SK-N-SH (cell line): ENCODE measurements at regions not wholly inside any gene's neighbourhood (a gene's known extent, or its start where the extent isn't known, plus 50 kb on each side); places are given as distances from the start of the nearest gene placed in this dataset.
A peak's percentile ranks its signal among the peaks of the same experiment; 100 is the strongest.

ENCODE experiments used
- CTCF ChIA-PET: fragments of 300-600, 350-600 bp; formaldehyde crosslinking; extraction: SDS; loops from one replicate; lab custom pipeline; 2021; lab: Yijun Ruan, JAX
- POLR2A ChIA-PET: fragments of 350-600 bp; sonication (Branson Sonifier 250); formaldehyde crosslinking; extraction: SDS; loops from one replicate; lab custom pipeline; 2020; ENCODE audit warnings: antibody characterized with exemption, inconsistent platforms; lab: Yijun Ruan, JAX
- DNase-seq: peaks from one replicate; pipeline ENCODE4 v3.0.0; 2012
- H2AFZ ChIP-seq: fragments of 200-600 bp; sonication (generic); 2 replicates; pipeline ENCODE4 v1.8.1; 2016; ENCODE audit warnings: antibody characterized with exemption, mild to moderate bottlenecking, low read depth
- H3F3A ChIP-seq: fragments of 200-600 bp; sonication (generic); replicated peaks from 2 replicates; pipeline ENCODE3; 2016; ENCODE audit warnings: antibody characterized with exemption, mild to moderate bottlenecking; ENCODE audit not compliant: insufficient read depth
- H3K27ac ChIP-seq, 2 experiments: fragments of 200-500 bp in 1 of 2; fragments of 200-600 bp in 1 of 2; sonication (Bioruptor generic) in 1 of 2; sonication (generic), shearing (Covaris generic) in 1 of 2; 2 replicates each; pipeline versions ENCODE4 v1.5.1 to v1.6.1; 2014 to 2016; ENCODE audit warnings: low read depth in 2 of 2, inconsistent platforms in 1 of 2, low read length in 1 of 2, mild to moderate bottlenecking in 1 of 2, mixed read lengths in 1 of 2
- H3K27me3 ChIP-seq: fragments of 200-600 bp; sonication (generic), shearing (Covaris generic); 2 replicates; pipeline ENCODE4 v1.6.1; 2016; ENCODE audit warnings: mixed run types; ENCODE audit not compliant: insufficient read depth
- H3K36me3 ChIP-seq, 2 experiments: fragments of 200-500 bp in 1 of 2; fragments of 200-600 bp in 1 of 2; sonication (Bioruptor generic) in 1 of 2; sonication (generic) in 1 of 2; replicated peaks in 1 of 2; 2 replicates each; pipeline versions ENCODE3 to v1.5.1; 2014 to 2016; ENCODE audit warnings: low read length in 1 of 2, mild to moderate bottlenecking in 1 of 2; ENCODE audit not compliant: insufficient read depth in 2 of 2, control insufficient read depth in 1 of 2
- H3K4me1 ChIP-seq, 2 experiments: fragments of 200-500 bp in 1 of 2; fragments of 200-600 bp in 1 of 2; sonication (Bioruptor generic) in 1 of 2; sonication (generic), shearing (Covaris generic) in 1 of 2; 2 replicates each; pipeline versions ENCODE4 v1.5.1 to v1.6.1; 2014 to 2016; ENCODE audit warnings: low read depth in 1 of 2, low read length in 1 of 2, mixed run types in 1 of 2; ENCODE audit not compliant: insufficient read depth in 2 of 2, control insufficient read depth in 1 of 2
- H3K4me2 ChIP-seq: fragments of 200-600 bp; sonication (generic), shearing (Covaris generic); 2 replicates; pipeline ENCODE4 v1.6.1; 2017; ENCODE audit warnings: mixed run types
- H3K4me3 ChIP-seq, 2 experiments: fragments of 200-500 bp in 1 of 2; fragments of 200-600 bp in 1 of 2; sonication (Bioruptor generic) in 1 of 2; sonication (generic), shearing (Covaris generic) in 1 of 2; 2 replicates each; pipeline versions ENCODE4 v1.5.1 to v1.8.1; 2014 to 2016; ENCODE audit warnings: low read depth in 2 of 2, inconsistent platforms in 1 of 2, low read length in 1 of 2, mild to moderate bottlenecking in 1 of 2, mixed read lengths in 1 of 2, moderate library complexity in 1 of 2
- H3K79me2 ChIP-seq: fragments of 200-600 bp; sonication (generic); 2 replicates; pipeline ENCODE4 v1.8.1; 2017; ENCODE audit warnings: mild to moderate bottlenecking; ENCODE audit not compliant: insufficient read depth
- H3K9ac ChIP-seq: fragments of 200-600 bp; sonication (generic); 2 replicates; pipeline ENCODE4 v1.6.1; 2017; ENCODE audit warnings: mixed run types
- H3K9me2 ChIP-seq: fragments of 200-600 bp; sonication (generic); 2 replicates; pipeline ENCODE4 v1.6.1; 2017; ENCODE audit warnings: mixed run types
- H3K9me3 ChIP-seq: fragments of 200-600 bp; sonication (generic); 2 replicates; pipeline ENCODE4 v1.6.1; 2017; ENCODE audit warnings: mixed run types, mild to moderate bottlenecking, moderate library complexity
- H4K20me1 ChIP-seq: fragments of 200-600 bp; sonication (generic); 2 replicates; pipeline ENCODE4 v1.6.1; 2017; ENCODE audit warnings: mild to moderate bottlenecking, mixed run types; ENCODE audit not compliant: insufficient read depth
- FOSL2 ChIP-seq: IDR thresholded peaks from 2 replicates; pipeline ENCODE4 v1.4.0; 2012; ENCODE audit warnings: low read depth, mild to moderate bottlenecking, moderate library complexity, borderline replicate concordance
- FOXJ3 ChIP-seq: sonication (generic); formaldehyde crosslinking; IDR thresholded peaks from 2 replicates; pipeline ENCODE4 v1.5.1; 2020; ENCODE audit warnings: mild to moderate bottlenecking, missing genetic modification reagents
- GABPA ChIP-seq: IDR thresholded peaks from 2 replicates; pipeline ENCODE4 v1.4.0; 2012; ENCODE audit warnings: low read depth, mild to moderate bottlenecking
- RAD21 ChIP-seq: IDR thresholded peaks from 2 replicates; pipeline ENCODE4 v1.6.1; 2012; ENCODE audit warnings: mild to moderate bottlenecking, low read length
- RCOR1 ChIP-seq: fragments of 150-350 bp; IDR thresholded peaks from 2 replicates; pipeline ENCODE4 v1.6.1; 2017; ENCODE audit warnings: antibody characterized with exemption, low read length
- SMC3 ChIP-seq: IDR thresholded peaks from 2 replicates; pipeline ENCODE4 v1.6.1; 2012; ENCODE audit warnings: low read depth, low read length, improper control_type of control experiment
- TAF1 ChIP-seq: IDR thresholded peaks from 2 replicates; pipeline ENCODE4 v1.6.1; 2012; ENCODE audit warnings: low read depth, mild to moderate bottlenecking, low read length, moderate library complexity, borderline replicate concordance
- WGBS: methylation state at CpG from one replicate; pipeline ENCODE4 v1.1.6; 2017; ENCODE audit warnings: low lambda C conversion rate; 5-methylcytosine and 5-hydroxymethylcytosine counted together
- TF ChIP-seq, protein P1 (sequence below): IDR thresholded peaks from 2 replicates; pipeline ENCODE4 v1.4.0; 2012; ENCODE audit warnings: low read depth, borderline replicate concordance
- TF ChIP-seq, protein P2 (sequence below): fragments of 150-350 bp; IDR thresholded peaks from 2 replicates; pipeline ENCODE4 v1.6.1; 2016; ENCODE audit warnings: mild to moderate bottlenecking, low read depth, low read length
- TF ChIP-seq, protein P3 (sequence below): IDR thresholded peaks from 2 replicates; pipeline ENCODE4 v1.4.0; 2012; ENCODE audit warnings: low read depth, borderline replicate concordance

DNA sequence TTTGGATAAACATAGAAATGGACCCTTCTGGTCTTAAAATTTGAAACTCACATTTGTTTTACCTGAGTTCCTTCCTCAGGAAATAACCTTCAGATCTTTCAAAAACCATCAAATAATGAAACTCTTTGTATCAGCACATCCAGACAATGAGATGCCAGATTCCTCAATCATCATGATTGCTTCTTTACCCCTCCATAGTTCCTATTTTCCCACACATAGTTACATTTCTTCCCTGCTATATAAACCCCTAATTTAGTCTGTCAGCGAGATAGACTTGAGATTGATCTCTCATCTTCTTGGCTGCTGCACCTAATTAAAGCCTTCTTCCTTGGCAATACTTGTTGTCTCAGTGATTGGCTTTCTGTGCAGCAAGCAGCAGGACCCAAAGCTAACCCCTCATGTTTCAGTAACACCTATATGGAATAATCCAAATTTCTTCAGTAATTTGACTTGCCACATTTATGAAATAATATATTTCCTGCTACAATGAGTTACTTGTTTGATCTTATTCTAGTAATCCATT, 83.9 kb upstream of the BANK1 start:
- Histone ChIP-seq H3K9me2 (no peaks in the 10 kb centered on the region), H3K27ac (no peak overlapping the region), H3K9me3 (peaks cover 8% of the 10 kb centered on the region; the same call in 1 of the 2 replicates), H3K27me3 (no peaks in the 10 kb centered on the region), H3K4me2 (no peak overlapping the region), H3K4me1 (peaks cover 0 to 5% of the 10 kb centered on the region in 2 experiments; a peak in 2 of 4 replicates), H4K20me1 (no peaks in the 10 kb centered on the region), H3K36me3 (no peaks in the 10 kb centered on the region), H3K4me3 (no peak overlapping the region), H3K79me2 (no peaks in the 10 kb centered on the region), H2AFZ (no peak overlapping the region), H3K9ac (no peak overlapping the region), H3F3A (no peaks in the 10 kb centered on the region)
- CTCF ChIA-PET: interaction anchor here (1.0 to 1.7 kb wide), 2 partner anchors 24 to 537 kb away, joined by 3 read pairs; no protein-coding TSS in a partner anchor
- no peak for DNase-seq
- POLR2A ChIA-PET: no interaction called here
- 78% methylated on average over 1 of the region's 1 CpG for WGBS
- TF ChIP-seq RAD21 (no peak), SMC3 (no peak), GABPA (no peak), RCOR1 (no peak)
- TF ChIP-seq, protein P1, sequence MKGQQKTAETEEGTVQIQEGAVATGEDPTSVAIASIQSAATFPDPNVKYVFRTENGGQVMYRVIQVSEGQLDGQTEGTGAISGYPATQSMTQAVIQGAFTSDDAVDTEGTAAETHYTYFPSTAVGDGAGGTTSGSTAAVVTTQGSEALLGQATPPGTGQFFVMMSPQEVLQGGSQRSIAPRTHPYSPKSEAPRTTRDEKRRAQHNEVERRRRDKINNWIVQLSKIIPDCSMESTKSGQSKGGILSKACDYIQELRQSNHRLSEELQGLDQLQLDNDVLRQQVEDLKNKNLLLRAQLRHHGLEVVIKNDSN: no peak
- TF ChIP-seq, protein P2, sequence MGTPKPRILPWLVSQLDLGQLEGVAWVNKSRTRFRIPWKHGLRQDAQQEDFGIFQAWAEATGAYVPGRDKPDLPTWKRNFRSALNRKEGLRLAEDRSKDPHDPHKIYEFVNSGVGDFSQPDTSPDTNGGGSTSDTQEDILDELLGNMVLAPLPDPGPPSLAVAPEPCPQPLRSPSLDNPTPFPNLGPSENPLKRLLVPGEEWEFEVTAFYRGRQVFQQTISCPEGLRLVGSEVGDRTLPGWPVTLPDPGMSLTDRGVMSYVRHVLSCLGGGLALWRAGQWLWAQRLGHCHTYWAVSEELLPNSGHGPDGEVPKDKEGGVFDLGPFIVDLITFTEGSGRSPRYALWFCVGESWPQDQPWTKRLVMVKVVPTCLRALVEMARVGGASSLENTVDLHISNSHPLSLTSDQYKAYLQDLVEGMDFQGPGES: no peak

DNA sequence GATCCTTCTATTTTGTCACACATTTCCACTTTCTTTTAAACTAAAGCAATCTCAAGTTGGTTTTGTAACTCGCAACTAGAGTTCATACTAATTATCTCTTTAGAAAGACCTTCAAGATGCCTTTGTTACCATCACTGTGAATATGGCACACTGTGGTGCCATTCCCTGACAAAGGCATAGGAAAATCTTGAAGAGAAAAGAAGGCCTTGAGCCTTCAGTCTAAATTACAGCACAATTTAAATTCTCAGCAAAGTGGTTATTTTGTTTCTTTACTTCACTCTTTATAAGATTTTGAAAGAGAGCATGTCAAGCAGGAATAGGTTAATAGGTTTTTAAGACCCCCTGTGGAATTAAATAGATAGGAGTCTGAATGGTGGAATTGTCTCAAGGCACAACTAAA, 89.0 kb upstream of the BANK1 start:
- TF ChIP-seq TAF1: no peak
- no peak for TF ChIP-seq FOXJ3 (CRISPR knock-in tag)
- TF ChIP-seq, protein P3, sequence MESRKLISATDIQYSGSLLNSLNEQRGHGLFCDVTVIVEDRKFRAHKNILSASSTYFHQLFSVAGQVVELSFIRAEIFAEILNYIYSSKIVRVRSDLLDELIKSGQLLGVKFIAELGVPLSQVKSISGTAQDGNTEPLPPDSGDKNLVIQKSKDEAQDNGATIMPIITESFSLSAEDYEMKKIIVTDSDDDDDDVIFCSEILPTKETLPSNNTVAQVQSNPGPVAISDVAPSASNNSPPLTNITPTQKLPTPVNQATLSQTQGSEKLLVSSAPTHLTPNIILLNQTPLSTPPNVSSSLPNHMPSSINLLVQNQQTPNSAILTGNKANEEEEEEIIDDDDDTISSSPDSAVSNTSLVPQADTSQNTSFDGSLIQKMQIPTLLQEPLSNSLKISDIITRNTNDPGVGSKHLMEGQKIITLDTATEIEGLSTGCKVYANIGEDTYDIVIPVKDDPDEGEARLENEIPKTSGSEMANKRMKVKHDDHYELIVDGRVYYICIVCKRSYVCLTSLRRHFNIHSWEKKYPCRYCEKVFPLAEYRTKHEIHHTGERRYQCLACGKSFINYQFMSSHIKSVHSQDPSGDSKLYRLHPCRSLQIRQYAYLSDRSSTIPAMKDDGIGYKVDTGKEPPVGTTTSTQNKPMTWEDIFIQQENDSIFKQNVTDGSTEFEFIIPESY: no peak
- no peak for TF ChIP-seq FOSL2
- no peak for TF ChIP-seq RAD21
- 100% methylated on average over 1 of the region's 1 CpG for WGBS
- no peaks in the 10 kb centered on the region for H4K20me1 ChIP-seq
- H3K4me3 ChIP-seq: no peak overlapping the region
- H3K9me2 ChIP-seq: no peaks in the 10 kb centered on the region
- no peaks in the 10 kb centered on the region for H3K4me1 ChIP-seq
- no peaks in the 10 kb centered on the region for H3F3A ChIP-seq
- DNase-seq: no peak
- no peaks in the 10 kb centered on the region for H3K27me3 ChIP-seq
- H3K36me3 ChIP-seq: no peaks in the 10 kb centered on the region
- no peak overlapping the region for H3K4me2 ChIP-seq
- peaks cover 4% of the 10 kb centered on the region; the same call in 1 of the 2 replicates for H3K9me3 ChIP-seq
- no peak overlapping the region for H3K27ac ChIP-seq
- POLR2A ChIA-PET: no interaction called here
- H3K9ac ChIP-seq: no peak overlapping the region
- CTCF ChIA-PET: no interaction called here
- 0 out of 2 replicates have a peak overlapping the region, but pooled peaks have one; percentile 35 for H2AFZ ChIP-seq
- H3K79me2 ChIP-seq: no peaks in the 10 kb centered on the region
